CD4-positive, alpha-beta T cell treated with Interleukin-4 for 4 hours (primary cell): ENCODE measurements at regions not wholly inside any gene's neighbourhood (a gene's known extent, or its start where the extent isn't known, plus 50 kb on each side); places are given as distances from the start of the nearest gene placed in this dataset.

Experiments used
- DNase-seq: peaks from one replicate; pipeline ENCODE4 v3.0.0-alpha.2; 2020

- no peak for DNase-seq
Observed at GRCh38 chr4:149017002-149017734, 575.0 kb upstream of the NR3C2 start.

DNA sequence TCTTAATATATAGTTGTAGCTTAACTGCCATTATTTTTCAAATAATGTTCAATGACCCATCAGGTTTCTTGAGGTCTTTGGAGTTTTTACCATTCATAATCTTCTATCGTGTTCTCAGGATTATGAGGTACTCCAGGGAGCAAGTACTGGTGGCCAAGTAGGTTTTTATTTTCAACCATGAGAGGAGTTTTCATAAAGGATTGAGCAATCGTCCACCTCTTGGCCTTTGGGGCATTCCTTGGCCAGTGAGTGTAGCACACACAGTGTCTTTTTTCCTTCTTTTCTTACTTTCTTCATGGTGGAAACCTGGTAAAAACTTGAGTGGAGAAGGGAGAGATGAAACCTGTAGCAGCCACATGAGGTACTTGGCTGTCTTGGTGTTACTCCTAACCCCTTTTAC, 567.0 kb upstream of the NR3C2 start:
- DNase-seq = no peak

- DNase-seq = no peak
Observed at GRCh38 chr4:149008415-149009025, 566.3 kb upstream of the NR3C2 start.

DNA sequence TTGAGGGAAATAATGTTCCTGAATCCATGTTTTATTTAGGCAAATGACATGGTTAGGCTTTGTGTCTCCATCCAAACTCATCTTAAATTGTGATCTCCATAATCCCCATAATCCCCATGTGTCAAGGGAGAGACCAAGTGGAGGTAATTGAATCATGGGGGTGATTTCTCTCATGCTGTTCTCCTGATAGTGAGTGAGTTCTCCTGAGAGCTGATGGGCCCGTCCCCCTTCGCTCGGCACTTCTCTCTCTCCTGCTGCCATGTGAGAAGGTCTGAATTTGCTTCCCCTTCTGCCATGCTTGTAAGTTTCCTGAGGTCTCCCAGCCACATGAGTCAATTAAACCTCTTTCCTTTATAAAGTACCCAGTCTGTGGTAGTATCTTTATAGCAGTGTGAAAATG, 563.0 kb upstream of the NR3C2 start:
- DNase-seq = no peak

DNA sequence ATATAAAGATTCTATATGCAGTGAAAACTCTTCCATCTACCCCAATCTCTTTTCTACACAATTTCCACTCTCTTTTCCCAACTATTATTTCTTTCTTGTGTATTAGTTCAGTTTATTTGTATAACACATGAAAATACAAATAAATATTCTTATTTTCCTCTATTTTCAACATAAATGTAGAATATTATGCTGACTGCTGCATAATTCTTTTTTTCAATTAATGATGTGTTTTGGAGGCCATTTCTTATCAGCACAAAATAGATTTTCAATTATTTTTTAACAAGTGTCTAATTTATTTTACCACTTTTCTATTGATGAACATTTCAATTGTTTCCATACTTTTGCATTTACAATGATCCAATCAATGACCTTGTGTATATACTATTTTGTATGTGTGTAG, 557.7 kb upstream of the NR3C2 start:
- no peak for DNase-seq

GRCh38 chr4:148998719-148999118, 556.5 kb upstream of the NR3C2 start:
- no peak for DNase-seq

DNA sequence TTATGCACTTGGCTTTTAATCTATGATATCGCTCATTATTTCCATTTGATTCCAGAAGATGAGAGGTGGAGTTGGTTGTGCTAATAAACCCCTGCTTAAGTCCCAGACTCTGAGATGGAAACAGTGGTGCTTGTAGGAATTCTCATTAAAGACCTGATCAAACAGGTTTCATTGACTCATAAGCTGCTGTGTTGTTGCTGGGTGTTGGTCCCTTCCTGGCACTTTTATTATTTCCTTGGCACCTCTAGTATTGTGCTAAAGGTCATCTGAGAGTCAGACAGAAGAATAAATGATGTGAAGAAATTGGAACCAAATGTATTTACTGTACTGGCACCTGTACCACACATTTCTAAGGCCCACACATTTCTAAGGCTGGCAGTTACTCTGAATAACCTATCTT, 544.7 kb upstream of the NR3C2 start:
- no peak for DNase-seq

- no peak for DNase-seq
Observed at GRCh38 chr4:148984951-148985350, 542.7 kb upstream of the NR3C2 start.

DNA sequence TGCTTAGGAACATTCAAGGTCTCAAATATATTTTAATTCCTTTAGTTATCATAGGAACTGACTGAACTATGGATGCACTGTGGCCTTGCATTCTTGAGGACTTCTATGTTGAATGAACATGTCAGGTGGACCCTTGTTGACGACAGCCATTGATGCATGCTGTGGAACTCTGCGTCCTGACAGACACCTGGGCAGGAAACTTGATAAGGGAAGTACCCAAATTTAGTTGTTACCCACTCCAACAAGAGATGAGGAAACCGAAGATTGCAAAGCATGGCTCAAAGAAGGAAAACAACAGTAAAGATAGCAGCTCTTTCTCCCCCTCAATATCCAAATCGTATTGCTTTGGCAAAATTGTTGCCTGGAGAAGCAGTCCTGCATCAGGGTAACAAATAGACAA, 540.0 kb upstream of the NR3C2 start:
- no peak for DNase-seq

- DNase-seq = no peak
Observed at GRCh38 chr4:148980782-148981480, 538.7 kb upstream of the NR3C2 start.

DNA sequence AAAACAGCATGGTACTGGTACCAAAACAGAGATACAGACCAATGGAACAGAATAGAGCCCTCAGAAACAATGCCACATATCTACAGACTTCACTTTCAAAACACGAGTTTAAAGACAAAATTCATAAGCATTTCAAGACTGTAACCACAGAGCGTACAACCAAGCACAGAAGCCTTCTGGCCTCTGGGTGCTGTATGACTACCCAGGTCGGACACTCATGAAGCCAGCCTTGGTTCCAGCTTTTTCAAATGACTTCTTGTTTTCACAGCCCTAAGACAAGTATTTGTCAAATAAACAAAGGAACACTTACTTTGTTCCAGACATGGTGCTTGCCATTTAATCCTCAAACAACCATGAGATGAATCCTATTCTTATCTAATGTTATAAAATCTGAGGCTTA, 536.1 kb upstream of the NR3C2 start:
- DNase-seq = no peak

GRCh38 chr4:148975464-148975863, 533.2 kb upstream of the NR3C2 start:
- no peak for DNase-seq

- DNase-seq = no peak
Observed at GRCh38 chr4:148965080-148965479, 522.9 kb upstream of the NR3C2 start.

GRCh38 chr4:148964456-148964855, 522.2 kb upstream of the NR3C2 start:
- no peak for DNase-seq

DNA sequence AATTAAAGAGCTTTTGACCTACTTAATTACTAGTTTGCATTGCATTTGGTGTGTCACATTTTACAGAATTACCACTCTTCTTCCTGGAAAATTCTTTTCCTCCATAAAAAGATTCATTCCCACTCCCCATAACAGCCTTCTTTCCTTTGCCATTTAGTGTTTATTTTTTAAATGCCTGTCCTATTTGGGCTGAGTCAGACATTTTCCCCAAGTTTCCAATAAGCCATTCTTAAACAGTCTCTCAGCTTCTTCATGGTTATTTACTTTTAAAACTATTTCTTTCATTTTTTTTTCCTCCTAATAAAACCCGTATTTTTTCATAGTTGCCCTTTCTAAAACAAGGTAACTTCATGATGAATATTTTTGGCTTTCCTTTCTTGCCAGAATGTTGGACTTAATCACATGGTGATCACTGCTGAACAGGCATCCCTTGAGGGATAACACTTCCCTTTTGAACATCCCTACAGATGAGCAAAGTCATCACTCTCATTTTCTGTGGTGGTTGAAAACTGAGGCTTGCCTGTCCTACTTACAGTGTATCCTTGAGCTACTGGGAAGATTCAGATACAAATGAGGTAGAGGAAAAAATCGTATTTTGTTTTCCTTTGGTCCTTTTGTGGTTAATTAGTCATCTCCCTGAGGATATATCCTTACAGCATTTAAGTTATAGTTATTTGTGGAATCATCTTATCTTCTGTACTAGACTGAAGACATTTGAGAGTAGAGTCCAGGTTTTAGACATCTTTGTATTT, 520.5 kb upstream of the NR3C2 start:
- DNase-seq = no peak

GRCh38 chr4:148961526-148961925, 519.3 kb upstream of the NR3C2 start:
- no peak for DNase-seq

DNA sequence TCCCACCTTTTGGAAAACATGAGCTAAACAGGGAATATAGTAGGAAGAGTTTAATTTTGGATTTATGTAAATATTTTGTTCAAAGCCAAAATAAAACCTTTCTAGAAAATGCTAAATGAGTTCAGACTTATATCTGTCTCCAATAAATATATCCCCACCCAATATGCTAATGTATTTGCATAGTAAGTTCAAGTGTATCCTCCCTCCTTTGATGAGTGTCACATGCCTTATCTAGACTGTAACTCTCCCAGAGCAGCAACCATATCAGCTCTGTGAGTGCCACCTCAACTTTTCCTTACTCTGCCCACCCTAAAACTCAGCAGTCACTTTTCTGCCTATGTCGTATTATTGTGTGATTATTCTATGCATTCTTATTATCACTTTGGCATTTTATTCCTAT, 516.1 kb upstream of the NR3C2 start:
- DNase-seq = no peak

DNA sequence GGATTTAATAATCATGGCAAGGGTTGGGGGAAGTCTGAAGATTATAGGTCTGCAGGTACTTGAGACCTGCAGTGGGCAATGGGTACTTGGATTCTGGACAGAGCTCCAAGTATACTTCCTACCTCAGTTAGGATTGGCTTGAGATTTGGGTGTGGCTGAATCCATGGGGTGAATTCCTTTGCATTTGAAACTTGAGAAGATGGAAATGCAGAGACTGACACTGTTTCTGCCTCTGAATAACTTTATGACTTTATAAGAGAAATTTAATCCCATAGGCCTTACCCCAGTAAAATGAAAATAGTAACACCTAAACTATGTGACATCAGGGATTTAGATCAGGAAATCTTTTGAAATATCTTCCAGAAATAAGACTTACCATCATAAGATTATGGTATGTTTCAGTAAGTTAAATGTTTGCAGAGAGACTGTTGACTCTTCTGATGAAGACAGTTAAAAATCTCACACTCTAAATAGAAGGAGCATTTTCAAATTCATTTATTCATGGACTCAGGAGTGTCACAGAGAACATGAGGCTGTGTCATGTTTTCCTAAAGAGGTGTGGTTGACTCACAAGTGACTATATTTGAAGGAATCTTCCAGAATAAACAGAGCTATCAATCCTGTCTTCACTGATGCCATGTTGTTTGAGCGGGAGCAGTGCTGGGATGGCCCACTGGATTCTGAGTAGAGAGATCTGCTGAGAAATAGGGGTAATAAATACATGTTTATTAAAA, 513.5 kb upstream of the NR3C2 start:
- no peak for DNase-seq

DNA sequence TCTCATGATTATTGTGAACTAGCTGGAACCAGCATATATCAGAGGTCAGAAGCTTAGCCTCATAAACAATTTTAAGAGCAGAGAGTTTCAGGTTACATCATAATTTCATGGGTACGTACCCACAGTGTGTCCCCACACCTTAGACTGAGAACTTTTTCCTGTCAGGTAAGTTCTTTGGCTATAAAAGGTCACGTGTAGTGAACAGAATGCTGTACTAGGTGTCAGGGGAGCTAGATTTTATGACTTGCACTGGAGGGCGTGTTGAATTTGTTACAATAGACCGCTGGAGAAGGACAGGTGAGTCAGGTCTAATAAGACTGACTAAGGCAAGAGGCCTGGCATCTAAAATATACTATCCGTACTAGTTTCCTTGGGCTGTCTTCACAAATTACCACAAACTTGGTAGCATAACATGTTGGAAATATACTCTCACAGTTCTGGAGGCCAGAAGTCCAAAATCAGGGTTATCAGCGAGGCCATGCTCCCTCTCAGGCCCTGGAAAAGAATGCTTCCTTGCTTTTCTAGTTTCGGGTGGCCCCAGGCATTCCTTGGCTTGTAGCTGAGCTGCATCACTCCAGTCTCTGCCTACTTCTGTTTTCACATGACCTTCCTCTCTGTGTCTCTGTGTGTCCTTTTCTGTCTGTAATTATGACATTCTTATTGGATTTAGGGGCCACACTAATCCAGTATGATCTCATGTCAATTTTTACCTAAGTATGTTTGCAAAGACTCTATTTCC, 512.0 kb upstream of the NR3C2 start:
- DNase-seq = no peak

GRCh38 chr4:148951346-148951745, 509.1 kb upstream of the NR3C2 start:
- no peak for DNase-seq

- DNase-seq = no peak
Observed at GRCh38 chr4:148946271-148946670, 504.1 kb upstream of the NR3C2 start.

DNA sequence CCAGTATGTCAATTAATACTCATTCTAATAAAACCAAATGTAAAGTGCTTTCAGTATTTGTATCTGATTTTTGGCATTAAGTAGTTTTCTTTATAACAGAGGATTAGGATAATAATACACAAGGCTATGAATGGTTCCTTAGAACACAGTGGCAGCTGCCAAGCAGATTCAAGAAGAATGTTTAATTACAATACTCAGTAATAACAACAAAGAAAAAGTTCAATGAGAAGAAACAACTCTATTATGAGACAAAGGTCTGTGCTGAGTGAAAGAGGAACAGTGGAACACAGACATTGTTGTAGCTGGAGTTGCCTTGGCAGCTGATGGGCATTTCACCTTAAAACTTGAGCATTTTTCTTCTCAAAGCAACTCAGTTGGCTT, 502.6 kb upstream of the NR3C2 start:
- DNase-seq = no peak
